Endothelial cell of umbilical vein (primary cell): ENCODE measurements at regions not wholly inside any gene's neighbourhood (a gene's known extent, or its start where the extent isn't known, plus 50 kb on each side); places are given as distances from the start of the nearest gene placed in this dataset.
"Not testable (repeated sequence)": the region's sequence is repeated elsewhere in the genome, so short reads cannot be mapped to it uniquely, and the experiment has no call there.

Experiments used
- EZH2 ChIP-seq: IDR thresholded peaks from 2 replicates; pipeline ENCODE4 v1.6.1; 2012; ENCODE audit warnings: borderline replicate concordance, low read depth, mild to moderate bottlenecking, moderate library complexity, low read length, inconsistent platforms; ENCODE audit not compliant: severe bottlenecking
- MYC ChIP-seq: IDR thresholded peaks from one replicate; pipeline ENCODE4 v1.6.1; 2011; ENCODE audit warnings: mild to moderate bottlenecking, low read depth, low read length
- POLR2A ChIP-seq: IDR thresholded peaks from 2 replicates; pipeline ENCODE4 v1.6.1; 2012; ENCODE audit warnings: low read depth, mild to moderate bottlenecking, control low read depth, low read length
- POLR2AphosphoS5 ChIP-seq: IDR thresholded peaks from 2 replicates; pipeline ENCODE4 v1.6.1; 2012; ENCODE audit warnings: low read depth, mild to moderate bottlenecking, control low read depth, low read length, moderate library complexity; ENCODE audit not compliant: insufficient read depth
- TF ChIP-seq, protein P1 (sequence below), 2 donors: IDR thresholded peaks; 1 replicate in 1 of 2; 2 replicates in 1 of 2; pipeline ENCODE4 v1.5.1; 2011; ENCODE audit warnings: low read length in 2 of 2, mild to moderate bottlenecking in 2 of 2, moderate library complexity in 2 of 2, control low read depth in 1 of 2, inconsistent platforms in 1 of 2, low read depth in 1 of 2; ENCODE audit not compliant: insufficient read depth in 1 of 2; ENCODE audit errors: extremely low read depth in 1 of 2

DNA sequence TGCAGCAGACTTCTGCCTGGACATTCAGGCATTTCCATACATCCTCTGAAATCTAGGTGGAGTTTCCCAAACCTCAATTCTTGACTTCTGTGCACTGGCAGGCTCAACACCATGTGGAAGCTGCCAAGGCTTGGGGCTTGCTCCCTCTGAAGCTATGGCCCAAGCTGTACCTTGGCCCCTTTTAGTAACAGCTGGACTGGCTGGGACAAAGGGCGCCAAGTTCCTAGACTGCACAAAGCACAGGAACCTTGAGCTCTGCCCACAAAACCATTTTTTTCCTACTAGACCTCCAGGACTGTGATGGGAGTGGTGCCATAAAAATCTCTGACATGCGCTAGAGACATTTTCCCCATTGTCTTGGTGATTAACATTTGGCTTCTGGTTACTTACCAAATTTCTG lies 127.1 kb upstream of the FUT9 start:
- TF ChIP-seq POLR2A, EZH2, MYC, POLR2AphosphoS5: not testable (repeated sequence)
- TF ChIP-seq, protein P1, sequence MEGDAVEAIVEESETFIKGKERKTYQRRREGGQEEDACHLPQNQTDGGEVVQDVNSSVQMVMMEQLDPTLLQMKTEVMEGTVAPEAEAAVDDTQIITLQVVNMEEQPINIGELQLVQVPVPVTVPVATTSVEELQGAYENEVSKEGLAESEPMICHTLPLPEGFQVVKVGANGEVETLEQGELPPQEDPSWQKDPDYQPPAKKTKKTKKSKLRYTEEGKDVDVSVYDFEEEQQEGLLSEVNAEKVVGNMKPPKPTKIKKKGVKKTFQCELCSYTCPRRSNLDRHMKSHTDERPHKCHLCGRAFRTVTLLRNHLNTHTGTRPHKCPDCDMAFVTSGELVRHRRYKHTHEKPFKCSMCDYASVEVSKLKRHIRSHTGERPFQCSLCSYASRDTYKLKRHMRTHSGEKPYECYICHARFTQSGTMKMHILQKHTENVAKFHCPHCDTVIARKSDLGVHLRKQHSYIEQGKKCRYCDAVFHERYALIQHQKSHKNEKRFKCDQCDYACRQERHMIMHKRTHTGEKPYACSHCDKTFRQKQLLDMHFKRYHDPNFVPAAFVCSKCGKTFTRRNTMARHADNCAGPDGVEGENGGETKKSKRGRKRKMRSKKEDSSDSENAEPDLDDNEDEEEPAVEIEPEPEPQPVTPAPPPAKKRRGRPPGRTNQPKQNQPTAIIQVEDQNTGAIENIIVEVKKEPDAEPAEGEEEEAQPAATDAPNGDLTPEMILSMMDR (IDR thresholded peaks at IDR 0.05; ENCODE audit: extremely low read depth in 1 of 2, insufficient read depth in 1 of 2, low read depth in 1 of 2, low read length in 2 of 2): not testable (repeated sequence)
